ENCODE measurements at regions not wholly inside any gene's neighbourhood (a gene's known extent, or its start where the extent isn't known, plus 50 kb on each side); places are given as distances from the start of the nearest gene placed in this dataset.

- in situ Hi-C loops (cut with MboI; ENCODE audit: low sequenced_read_pairs) = no loop called here
These were observed 126.1 kb upstream of the NECTIN1 start for GRCh38 chr11:119855066-119855465.

More at GRCh38 chr11:119855066-119855465, 126.1 kb upstream of the NECTIN1 start:
- Histone ChIP-seq H3K36me3 (ENCODE audit: control insufficient read depth, insufficient read depth, low read length) (no peaks in the 10 kb centered on the region), H4K20me1 (ENCODE audit: insufficient read depth, low read length) (no peaks in the 10 kb centered on the region), H3K4me3 (ENCODE audit: insufficient read depth, low read depth, low read length) (no peak overlapping the region), H3K9me1 (ENCODE audit: insufficient read depth, low read length) (no peaks in the 10 kb centered on the region), H2AFZ (replicated peaks; ENCODE audit: low read length, poor library complexity) (no peak overlapping the region), H2BK120ac (ENCODE audit: low read depth, low read length) (no peak overlapping the region), H3K4me2 (ENCODE audit: low read depth, low read length) (no peak overlapping the region; the same call in 1 of the 2 replicates), H3K18ac (ENCODE audit: low read depth, low read length) (no peak overlapping the region), H3K4me1 (ENCODE audit: control insufficient read depth, insufficient read depth, low read length) (no peaks in the 10 kb centered on the region), H2AK5ac (ENCODE audit: low read depth, low read length) (no peak overlapping the region), H3K27ac (ENCODE audit: insufficient read depth, low read length) (no peak overlapping the region), H4K8ac (ENCODE audit: low read depth in 2 of 2, low read length in 2 of 2) (no peak overlapping the region), H3K56ac (ENCODE audit: extremely low read depth, insufficient read depth, low read length) (no peak overlapping the region), H3K27me3 (ENCODE audit: control insufficient read depth, insufficient read depth, low read length) (peaks cover 25% of the 10 kb centered on the region; the same call in 1 of the 2 replicates), H2AK9ac (replicated peaks; ENCODE audit: low read depth, low read length, poor library complexity) (no peak overlapping the region), H2BK5ac (ENCODE audit: low read depth, low read length, poor library complexity, severe bottlenecking) (no peak overlapping the region), H2BK20ac (ENCODE audit: low read depth, low read length) (no peak overlapping the region), H3K79me1 (ENCODE audit: low read depth in 1 of 2, low read length in 2 of 2) (no peaks in the 10 kb centered on the region), H3K23ac (ENCODE audit: low read depth, low read length) (no peak overlapping the region), H4K5ac (ENCODE audit: low read depth, low read length) (no peak overlapping the region), H4K91ac (ENCODE audit: insufficient read depth, low read depth, low read length) (no peak overlapping the region), H3K9me3 (ENCODE audit: control insufficient read depth, insufficient read depth, low read length) (no peaks in the 10 kb centered on the region), H3K9ac (ENCODE audit: low read depth, low read length) (no peak overlapping the region), H2BK15ac (ENCODE audit: low read depth, low read length) (no peak overlapping the region), H3K14ac (replicated peaks; ENCODE audit: low read depth, low read length) (no peak overlapping the region), H3K4ac (ENCODE audit: low read depth, low read length) (no peak overlapping the region)
- ChIA-PET CTCF (no interaction called here), POLR2A (ENCODE audit: unreplicated experiment) (no interaction called here)
- dilution Hi-C loops (cut with HindIII; ENCODE audit: low sequenced_read_pairs, unreplicated experiment) = no loop called here
- BruUV-seq (replicated peaks) = no TSS peak
- ATAC-seq (ENCODE audit: low read depth) = no peak
- TF ChIP-seq MAFK (IDR thresholded peaks at IDR 0.05; ENCODE audit: low read depth, low read length) (no peak), RCOR1 (IDR thresholded peaks at IDR 0.05; ENCODE audit: insufficient replicate concordance, low read length) (no peak), CEBPB (IDR thresholded peaks at IDR 0.05; ENCODE audit: low read depth, low read length) (no peak), BHLHE40 (IDR thresholded peaks at IDR 0.05; ENCODE audit: low read depth, low read length) (no peak), POLR2A (IDR thresholded peaks at IDR 0.05; ENCODE audit: low read depth, low read length) (no peak), NFE2L2 (IDR thresholded peaks at IDR 0.05; ENCODE audit: low read depth, low read length) (no peak), SMC3 (IDR thresholded peaks at IDR 0.05; ENCODE audit: low read depth, low read length) (no peak), FOS (IDR thresholded peaks at IDR 0.05; ENCODE audit: low read depth, low read length) (no peak), RFX5 (IDR thresholded peaks at IDR 0.05; ENCODE audit: low read depth, low read length) (no peak), CHD1 (IDR thresholded peaks at IDR 0.05; ENCODE audit: low read depth, low read length) (no peak)
- TF ChIP-seq, protein P1, sequence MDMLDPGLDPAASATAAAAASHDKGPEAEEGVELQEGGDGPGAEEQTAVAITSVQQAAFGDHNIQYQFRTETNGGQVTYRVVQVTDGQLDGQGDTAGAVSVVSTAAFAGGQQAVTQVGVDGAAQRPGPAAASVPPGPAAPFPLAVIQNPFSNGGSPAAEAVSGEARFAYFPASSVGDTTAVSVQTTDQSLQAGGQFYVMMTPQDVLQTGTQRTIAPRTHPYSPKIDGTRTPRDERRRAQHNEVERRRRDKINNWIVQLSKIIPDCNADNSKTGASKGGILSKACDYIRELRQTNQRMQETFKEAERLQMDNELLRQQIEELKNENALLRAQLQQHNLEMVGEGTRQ (IDR thresholded peaks at IDR 0.05; ENCODE audit: low read depth, low read length) = no peak
- TF ChIP-seq, protein P2, sequence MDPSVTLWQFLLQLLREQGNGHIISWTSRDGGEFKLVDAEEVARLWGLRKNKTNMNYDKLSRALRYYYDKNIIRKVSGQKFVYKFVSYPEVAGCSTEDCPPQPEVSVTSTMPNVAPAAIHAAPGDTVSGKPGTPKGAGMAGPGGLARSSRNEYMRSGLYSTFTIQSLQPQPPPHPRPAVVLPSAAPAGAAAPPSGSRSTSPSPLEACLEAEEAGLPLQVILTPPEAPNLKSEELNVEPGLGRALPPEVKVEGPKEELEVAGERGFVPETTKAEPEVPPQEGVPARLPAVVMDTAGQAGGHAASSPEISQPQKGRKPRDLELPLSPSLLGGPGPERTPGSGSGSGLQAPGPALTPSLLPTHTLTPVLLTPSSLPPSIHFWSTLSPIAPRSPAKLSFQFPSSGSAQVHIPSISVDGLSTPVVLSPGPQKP (IDR thresholded peaks at IDR 0.05; ENCODE audit: borderline replicate concordance, low read depth, low read length) = no peak
- TF ChIP-seq, protein P3, sequence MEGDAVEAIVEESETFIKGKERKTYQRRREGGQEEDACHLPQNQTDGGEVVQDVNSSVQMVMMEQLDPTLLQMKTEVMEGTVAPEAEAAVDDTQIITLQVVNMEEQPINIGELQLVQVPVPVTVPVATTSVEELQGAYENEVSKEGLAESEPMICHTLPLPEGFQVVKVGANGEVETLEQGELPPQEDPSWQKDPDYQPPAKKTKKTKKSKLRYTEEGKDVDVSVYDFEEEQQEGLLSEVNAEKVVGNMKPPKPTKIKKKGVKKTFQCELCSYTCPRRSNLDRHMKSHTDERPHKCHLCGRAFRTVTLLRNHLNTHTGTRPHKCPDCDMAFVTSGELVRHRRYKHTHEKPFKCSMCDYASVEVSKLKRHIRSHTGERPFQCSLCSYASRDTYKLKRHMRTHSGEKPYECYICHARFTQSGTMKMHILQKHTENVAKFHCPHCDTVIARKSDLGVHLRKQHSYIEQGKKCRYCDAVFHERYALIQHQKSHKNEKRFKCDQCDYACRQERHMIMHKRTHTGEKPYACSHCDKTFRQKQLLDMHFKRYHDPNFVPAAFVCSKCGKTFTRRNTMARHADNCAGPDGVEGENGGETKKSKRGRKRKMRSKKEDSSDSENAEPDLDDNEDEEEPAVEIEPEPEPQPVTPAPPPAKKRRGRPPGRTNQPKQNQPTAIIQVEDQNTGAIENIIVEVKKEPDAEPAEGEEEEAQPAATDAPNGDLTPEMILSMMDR (conservative IDR thresholded peaks at IDR 0.05; ENCODE audit: low read depth, low read length) = no peak
- intact Hi-C loops (cut with micrococcal nuclease) = no loop called here
- WGBS, 2 experiments (ENCODE audit: extremely low coverage in 2 of 2, insufficient read length in 1 of 2) = no CpG with 5 or more reads among the region's 1 CpG
- no peak for DNase-seq

All from IMR-90 (cell line).